ENCODE measurements at regions not wholly inside any gene's neighbourhood (a gene's known extent, or its start where the extent isn't known, plus 50 kb on each side); places are given as distances from the start of the nearest gene placed in this dataset.
"Not testable (repeated sequence)": the region's sequence is repeated elsewhere in the genome, so short reads cannot be mapped to it uniquely, and the experiment has no call there.

- Histone ChIP-seq H3K36me3 (ENCODE audit: control insufficient read depth, insufficient read depth, low read length) (no peaks in the 10 kb centered on the region), H3K27ac (ENCODE audit: low read depth, low read length, severe bottlenecking) (no peak overlapping the region), H3K4me3 (ENCODE audit: extremely low read depth, insufficient read depth, low read length, poor library complexity, severe bottlenecking) (no peak overlapping the region), H3K4me1 (ENCODE audit: control insufficient read depth, insufficient read depth, low read length, poor library complexity, severe bottlenecking) (no peaks in the 10 kb centered on the region), H3K9me3 (ENCODE audit: control insufficient read depth, low read length) (no peaks in the 10 kb centered on the region)
- 75 to 79% methylated on average over 1 to 2 of the region's 4 CpGs for WGBS, 2 experiments (ENCODE audit: insufficient coverage in 2 of 2)
These were observed 348.1 kb downstream of the GATA3 start for GRCh38 chr10:8402576-8402975.

- Histone ChIP-seq H3K4me1 (ENCODE audit: control insufficient read depth, insufficient read depth, low read length, poor library complexity, severe bottlenecking) (no peaks in the 10 kb centered on the region), H3K27ac (ENCODE audit: low read depth, low read length, severe bottlenecking) (no peak overlapping the region), H3K4me3 (ENCODE audit: extremely low read depth, insufficient read depth, low read length, poor library complexity, severe bottlenecking) (no peak overlapping the region), H3K36me3 (ENCODE audit: control insufficient read depth, insufficient read depth, low read length) (no peaks in the 10 kb centered on the region), H3K9me3 (ENCODE audit: control insufficient read depth, low read length) (no peaks in the 10 kb centered on the region)
- 80 to 100% methylated on average over 1 of the region's 4 CpGs for WGBS, 2 experiments (ENCODE audit: insufficient coverage in 2 of 2)
These were observed 349.4 kb downstream of the GATA3 start for GRCh38 chr10:8403711-8404371.

GRCh38 chr10:8404721-8405120 is 350.2 kb downstream of the GATA3 start:
- no peak overlapping the region for H3K27ac ChIP-seq (ENCODE audit: low read depth, low read length, severe bottlenecking)
- 67% methylated on average over 1 of the region's 1 CpG; no CpG with 5 or more reads in 1 of the 2 experiments for WGBS, 2 experiments (ENCODE audit: insufficient coverage in 2 of 2)
- no peaks in the 10 kb centered on the region for H3K9me3 ChIP-seq (ENCODE audit: control insufficient read depth, low read length)
- no peak overlapping the region for H3K4me3 ChIP-seq (ENCODE audit: extremely low read depth, insufficient read depth, low read length, poor library complexity, severe bottlenecking)
- H3K4me1 ChIP-seq (ENCODE audit: control insufficient read depth, insufficient read depth, low read length, poor library complexity, severe bottlenecking): no peaks in the 10 kb centered on the region
- no peaks in the 10 kb centered on the region for H3K36me3 ChIP-seq (ENCODE audit: control insufficient read depth, insufficient read depth, low read length)

GRCh38 chr10:8405596-8405995 is 351.1 kb downstream of the GATA3 start:
- no peaks in the 10 kb centered on the region for H3K9me3 ChIP-seq (ENCODE audit: control insufficient read depth, low read length)
- no peaks in the 10 kb centered on the region for H3K36me3 ChIP-seq (ENCODE audit: control insufficient read depth, insufficient read depth, low read length)
- WGBS, 2 experiments (ENCODE audit: insufficient coverage in 2 of 2): 80% methylated on average over 1 of the region's 6 CpGs; no CpG with 5 or more reads in 1 of the 2 experiments
- no peaks in the 10 kb centered on the region for H3K4me1 ChIP-seq (ENCODE audit: control insufficient read depth, insufficient read depth, low read length, poor library complexity, severe bottlenecking)
- no peak overlapping the region for H3K4me3 ChIP-seq (ENCODE audit: extremely low read depth, insufficient read depth, low read length, poor library complexity, severe bottlenecking)
- H3K27ac ChIP-seq (ENCODE audit: low read depth, low read length, severe bottlenecking): no peak overlapping the region

- no peaks in the 10 kb centered on the region for H3K36me3 ChIP-seq (ENCODE audit: control insufficient read depth, insufficient read depth, low read length)
- no peaks in the 10 kb centered on the region for H3K4me1 ChIP-seq (ENCODE audit: control insufficient read depth, insufficient read depth, low read length, poor library complexity, severe bottlenecking)
- H3K4me3 ChIP-seq (ENCODE audit: extremely low read depth, insufficient read depth, low read length, poor library complexity, severe bottlenecking): no peak overlapping the region
- H3K27ac ChIP-seq (ENCODE audit: low read depth, low read length, severe bottlenecking): no peak overlapping the region
- no peaks in the 10 kb centered on the region for H3K9me3 ChIP-seq (ENCODE audit: control insufficient read depth, low read length)
These were observed 353.1 kb downstream of the GATA3 start for GRCh38 chr10:8407501-8408021.

GRCh38 chr10:8410506-8410905 is 356.0 kb downstream of the GATA3 start:
- H3K4me1 ChIP-seq (ENCODE audit: control insufficient read depth, insufficient read depth, low read length, poor library complexity, severe bottlenecking): no peaks in the 10 kb centered on the region
- no peak overlapping the region for H3K4me3 ChIP-seq (ENCODE audit: extremely low read depth, insufficient read depth, low read length, poor library complexity, severe bottlenecking)
- H3K9me3 ChIP-seq (ENCODE audit: control insufficient read depth, low read length): no peaks in the 10 kb centered on the region
- H3K36me3 ChIP-seq (ENCODE audit: control insufficient read depth, insufficient read depth, low read length): no peaks in the 10 kb centered on the region
- 81 to 94% methylated on average over 3 of the region's 3 CpGs for WGBS, 2 experiments (ENCODE audit: insufficient coverage in 2 of 2)
- H3K27ac ChIP-seq (ENCODE audit: low read depth, low read length, severe bottlenecking): no peak overlapping the region

- Histone ChIP-seq H3K27ac (ENCODE audit: low read depth, low read length, severe bottlenecking) (no peak overlapping the region), H3K9me3 (ENCODE audit: control insufficient read depth, low read length) (no peaks in the 10 kb centered on the region), H3K4me1 (ENCODE audit: control insufficient read depth, insufficient read depth, low read length, poor library complexity, severe bottlenecking) (peaks cover 5% of the 10 kb centered on the region), H3K36me3 (ENCODE audit: control insufficient read depth, insufficient read depth, low read length) (no peaks in the 10 kb centered on the region), H3K4me3 (ENCODE audit: extremely low read depth, insufficient read depth, low read length, poor library complexity, severe bottlenecking) (no peak overlapping the region)
- 94 to 95% methylated on average over 4 to 6 of the region's 6 CpGs for WGBS, 2 experiments (ENCODE audit: insufficient coverage in 2 of 2)
These were observed 358.1 kb downstream of the GATA3 start for GRCh38 chr10:8412541-8412940.

- not testable (repeated sequence) for H3K36me3 ChIP-seq (ENCODE audit: control insufficient read depth, insufficient read depth, low read length)
- 100% methylated on average over 1 of the region's 2 CpGs; no CpG with 5 or more reads in 1 of the 2 experiments for WGBS, 2 experiments (ENCODE audit: insufficient coverage in 2 of 2)
These were observed 360.5 kb downstream of the GATA3 start for GRCh38 chr10:8415029-8415428.

GRCh38 chr10:8416192-8416701 is 361.8 kb downstream of the GATA3 start:
- no peak overlapping the region for H3K27ac ChIP-seq (ENCODE audit: low read depth, low read length, severe bottlenecking)
- peaks cover 5% of the 10 kb centered on the region for H3K4me1 ChIP-seq (ENCODE audit: control insufficient read depth, insufficient read depth, low read length, poor library complexity, severe bottlenecking)
- H3K4me3 ChIP-seq (ENCODE audit: extremely low read depth, insufficient read depth, low read length, poor library complexity, severe bottlenecking): no peak overlapping the region
- H3K9me3 ChIP-seq (ENCODE audit: control insufficient read depth, low read length): no peaks in the 10 kb centered on the region
- H3K36me3 ChIP-seq (ENCODE audit: control insufficient read depth, insufficient read depth, low read length): no peaks in the 10 kb centered on the region
- WGBS, 2 experiments (ENCODE audit: insufficient coverage in 2 of 2): 76 to 79% methylated on average over 7 of the region's 8 CpGs

More at GRCh38 chr10:8415029-8415428, 360.5 kb downstream of the GATA3 start:
- H3K4me3 ChIP-seq (ENCODE audit: extremely low read depth, insufficient read depth, low read length, poor library complexity, severe bottlenecking); H3K4me1 ChIP-seq (ENCODE audit: control insufficient read depth, insufficient read depth, low read length, poor library complexity, severe bottlenecking); H3K9me3 ChIP-seq (ENCODE audit: control insufficient read depth, low read length); H3K27ac ChIP-seq (ENCODE audit: low read depth, low read length, severe bottlenecking): not testable (repeated sequence)

- Histone ChIP-seq H3K9me3 (ENCODE audit: control insufficient read depth, low read length) (no peaks in the 10 kb centered on the region), H3K4me3 (ENCODE audit: extremely low read depth, insufficient read depth, low read length, poor library complexity, severe bottlenecking) (no peak overlapping the region)
- WGBS, 2 experiments (ENCODE audit: insufficient coverage in 2 of 2): 84% methylated on average over 3 of the region's 3 CpGs; no CpG with 5 or more reads in 1 of the 2 experiments
These were observed 362.3 kb downstream of the GATA3 start for GRCh38 chr10:8416760-8417159.

GRCh38 chr10:8417631-8418030 is 363.1 kb downstream of the GATA3 start:
- H3K27ac ChIP-seq (ENCODE audit: low read depth, low read length, severe bottlenecking): peak overlapping the region; percentile 1
- H3K9me3 ChIP-seq (ENCODE audit: control insufficient read depth, low read length): no peaks in the 10 kb centered on the region
- H3K36me3 ChIP-seq (ENCODE audit: control insufficient read depth, insufficient read depth, low read length): no peaks in the 10 kb centered on the region
- 90 to 100% methylated on average over 1 of the region's 1 CpG for WGBS, 2 experiments (ENCODE audit: insufficient coverage in 2 of 2)
- H3K4me1 ChIP-seq (ENCODE audit: control insufficient read depth, insufficient read depth, low read length, poor library complexity, severe bottlenecking): peaks cover 5% of the 10 kb centered on the region
- H3K4me3 ChIP-seq (ENCODE audit: extremely low read depth, insufficient read depth, low read length, poor library complexity, severe bottlenecking): no peak overlapping the region

More at GRCh38 chr10:8416760-8417159, 362.3 kb downstream of the GATA3 start:
- H3K36me3 ChIP-seq (ENCODE audit: control insufficient read depth, insufficient read depth, low read length): no peaks in the 10 kb centered on the region
- H3K4me1 ChIP-seq (ENCODE audit: control insufficient read depth, insufficient read depth, low read length, poor library complexity, severe bottlenecking): peaks cover 5% of the 10 kb centered on the region
- H3K27ac ChIP-seq (ENCODE audit: low read depth, low read length, severe bottlenecking): no peak overlapping the region
